Hematopoietic multipotent progenitor cell treated with erythropoietin and hydrocortisone succinate and interleukin-3 and kit ligand, for 4 days (in vitro differentiated cells): ENCODE measurements at regions not wholly inside any gene's neighbourhood (a gene's known extent, or its start where the extent isn't known, plus 50 kb on each side); places are given as distances from the start of the nearest gene placed in this dataset.
A peak's percentile ranks its signal among the peaks of the same experiment; 100 is the strongest.
"Not testable (repeated sequence)": the region's sequence is repeated elsewhere in the genome, so short reads cannot be mapped to it uniquely, and the experiment has no call there.

Source experiments
- DNase-seq: peaks from one replicate; pipeline ENCODE4 v3.0.0-alpha.2; 2015

DNA sequence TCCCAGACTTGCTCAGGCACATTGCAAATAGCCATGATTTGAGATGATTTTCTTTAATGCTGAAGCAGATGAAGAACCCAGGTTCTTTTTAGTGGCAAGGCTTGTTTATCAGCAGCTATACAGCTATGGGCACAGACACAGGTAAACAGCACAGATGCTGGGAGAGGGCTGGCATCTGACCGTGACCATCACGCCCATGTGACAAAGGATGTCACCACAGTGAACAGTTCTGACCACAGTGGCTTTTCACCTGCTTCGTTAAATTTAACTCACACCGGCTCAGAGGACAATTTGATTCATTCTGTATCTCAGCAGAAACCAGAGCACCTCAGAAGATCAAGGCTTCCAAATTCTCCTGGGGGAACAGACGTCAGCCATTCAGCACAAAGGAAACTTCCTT is 142.6 kb downstream of the CDH26 start:
- no peak for DNase-seq

GRCh38 chr20:60101201-60101890 is 143.1 kb downstream of the CDH26 start:
- no peak for DNase-seq

- no peak for DNase-seq
These were observed 143.7 kb downstream of the CDH26 start for GRCh38 chr20:60101891-60102281.

DNA sequence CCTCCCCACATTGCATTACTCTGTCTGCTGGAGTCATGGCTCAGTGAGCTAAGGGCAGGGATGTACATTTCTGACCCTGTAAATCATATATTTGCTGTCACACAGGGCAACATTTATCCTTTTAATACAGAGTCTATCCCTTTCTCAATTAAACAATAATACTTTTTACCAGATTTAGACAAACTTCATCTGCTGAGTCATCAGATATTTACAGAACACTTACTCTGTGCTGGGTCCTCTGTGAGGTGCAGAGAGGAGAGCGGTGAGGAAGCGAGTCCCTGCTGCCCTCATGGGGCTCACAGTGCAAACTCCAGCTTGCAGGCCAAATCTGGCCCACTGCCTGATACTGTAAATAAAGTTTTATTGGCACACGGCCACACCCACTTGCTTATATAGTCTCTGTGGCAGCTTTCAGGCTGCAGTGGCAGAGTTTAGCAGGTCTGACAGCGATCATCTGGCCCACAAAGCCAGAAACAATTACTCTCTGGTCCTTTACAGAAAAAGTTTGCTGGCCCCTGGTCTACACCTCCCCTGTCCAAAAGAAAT is 144.5 kb downstream of the CDH26 start:
- DNase-seq = peak; percentile 19

GRCh38 chr20:60104993-60105803 is 147.0 kb downstream of the CDH26 start:
- no peak for DNase-seq

DNA sequence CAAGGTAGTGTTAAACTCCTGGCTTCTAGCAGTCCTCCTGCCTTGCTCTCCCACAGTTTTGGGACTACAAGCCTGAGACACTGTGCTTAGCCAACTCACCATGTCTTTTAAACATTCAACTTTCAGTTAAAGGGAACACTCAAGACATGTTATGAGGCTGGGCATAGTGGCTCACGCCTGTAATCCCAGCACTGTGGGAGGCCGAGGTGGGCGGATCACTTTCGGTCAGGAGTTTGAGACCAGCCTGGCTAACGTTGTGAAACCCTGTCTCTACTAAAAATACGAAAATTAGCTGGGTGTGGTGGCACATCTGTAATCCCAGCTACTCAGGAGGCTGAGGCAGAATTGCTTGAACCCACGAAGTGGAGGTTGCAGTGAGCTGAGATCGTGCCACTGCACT is 148.0 kb downstream of the CDH26 start:
- not testable (repeated sequence) for DNase-seq

DNA sequence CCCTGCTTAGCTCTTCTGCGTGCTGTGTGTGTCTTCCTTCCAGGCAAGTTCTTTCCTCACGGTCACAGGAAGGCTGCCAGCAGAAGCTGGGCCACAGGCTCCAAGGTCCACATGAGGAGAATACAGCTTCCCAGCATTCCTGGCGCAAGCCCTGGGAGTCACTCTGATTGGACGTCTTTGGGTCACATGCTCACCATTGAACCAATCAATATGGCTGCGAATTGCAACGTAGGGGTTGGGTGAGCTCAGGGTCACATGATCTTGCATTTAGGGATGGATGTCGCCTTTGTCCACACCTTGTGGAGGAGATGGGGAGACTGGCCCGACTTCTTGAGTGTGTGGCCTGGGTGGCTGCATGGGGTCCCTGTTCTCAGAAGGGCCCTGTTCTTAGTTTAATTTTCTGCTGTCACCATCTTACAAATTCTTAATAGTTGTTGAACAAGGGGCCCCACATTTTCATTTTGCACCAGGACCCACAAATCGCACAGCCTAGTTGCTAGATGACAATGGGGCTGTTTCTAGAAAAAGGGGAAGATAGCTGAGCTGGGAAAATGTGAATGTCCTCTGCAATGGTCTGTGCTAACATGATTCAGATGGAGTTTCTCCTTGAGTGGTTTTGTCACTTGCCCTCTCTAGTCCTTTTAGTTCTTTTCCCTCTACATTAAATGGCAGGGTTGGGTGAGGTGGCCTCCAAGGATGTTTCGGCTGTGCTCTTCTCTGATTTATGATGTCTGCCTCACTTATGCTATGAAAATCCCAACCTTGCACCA is 149.6 kb downstream of the CDH26 start:
- DNase-seq = no peak

- no peak for DNase-seq
These were observed 150.2 kb downstream of the CDH26 start for GRCh38 chr20:60108397-60108796.

GRCh38 chr20:60113024-60113724 is 155.0 kb downstream of the CDH26 start:
- DNase-seq = no peak

DNA sequence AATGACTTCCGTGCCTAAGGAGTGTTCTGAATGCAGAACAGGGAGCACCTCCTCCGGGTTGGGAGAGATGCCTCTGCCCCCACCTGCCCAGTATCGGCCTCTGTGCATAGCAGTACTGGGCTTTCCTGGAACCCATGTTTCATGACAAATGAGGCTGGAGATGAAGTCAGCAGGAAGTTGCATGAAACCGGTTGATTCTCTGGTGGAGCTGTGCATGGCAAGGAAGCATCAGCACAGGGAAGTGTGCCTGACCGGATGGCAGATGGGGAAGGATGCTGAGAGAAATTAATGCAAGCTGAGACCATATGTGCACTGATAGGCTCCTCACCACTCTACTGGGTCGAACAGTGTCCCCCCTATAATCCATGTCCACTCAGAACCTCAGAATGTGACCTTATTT is 155.5 kb downstream of the CDH26 start:
- DNase-seq = no peak

- DNase-seq = no peak
These were observed 157.2 kb downstream of the CDH26 start for GRCh38 chr20:60115451-60115850.

GRCh38 chr20:60116128-60116909 is 158.1 kb downstream of the CDH26 start:
- DNase-seq = no peak

DNA sequence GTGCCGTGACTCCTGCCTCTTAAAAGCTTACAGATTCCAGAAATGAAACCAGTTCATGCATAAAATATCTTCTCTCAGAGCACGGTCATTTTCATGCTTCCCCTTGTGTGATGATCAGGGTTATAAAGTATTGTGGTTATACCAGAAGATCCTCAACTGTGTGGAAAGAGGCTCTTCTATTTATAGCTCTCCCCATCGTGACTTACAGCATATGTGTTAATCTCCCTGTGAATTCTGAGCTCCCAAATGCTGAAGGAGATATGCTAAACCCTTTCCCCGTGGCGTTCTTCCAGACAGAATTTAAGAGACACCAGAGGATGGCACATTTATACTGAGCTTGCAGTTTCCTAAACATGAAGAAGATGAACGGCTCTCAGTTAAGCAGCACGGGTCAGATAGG is 158.8 kb downstream of the CDH26 start:
- DNase-seq = peak; percentile 65

DNA sequence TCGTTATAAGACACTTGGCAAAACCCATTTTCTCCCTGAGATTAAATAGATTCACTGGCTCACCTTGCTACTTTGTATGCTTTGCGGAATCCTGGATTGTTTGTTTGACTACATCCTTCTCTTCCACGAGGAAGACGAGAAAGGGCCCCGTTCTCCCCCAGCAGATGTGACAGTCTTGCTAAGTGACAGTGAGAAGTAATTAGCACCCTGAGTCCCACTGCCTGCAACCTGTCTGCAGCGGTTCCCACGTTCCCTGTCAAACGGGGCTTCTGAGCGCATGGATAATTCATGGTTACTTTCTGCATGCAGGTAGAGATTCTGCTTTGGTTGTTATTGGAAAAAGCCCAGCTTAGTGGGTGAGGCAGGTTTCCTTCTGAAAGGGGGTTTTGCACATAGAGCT is 163.7 kb downstream of the CDH26 start:
- no peak for DNase-seq

DNA sequence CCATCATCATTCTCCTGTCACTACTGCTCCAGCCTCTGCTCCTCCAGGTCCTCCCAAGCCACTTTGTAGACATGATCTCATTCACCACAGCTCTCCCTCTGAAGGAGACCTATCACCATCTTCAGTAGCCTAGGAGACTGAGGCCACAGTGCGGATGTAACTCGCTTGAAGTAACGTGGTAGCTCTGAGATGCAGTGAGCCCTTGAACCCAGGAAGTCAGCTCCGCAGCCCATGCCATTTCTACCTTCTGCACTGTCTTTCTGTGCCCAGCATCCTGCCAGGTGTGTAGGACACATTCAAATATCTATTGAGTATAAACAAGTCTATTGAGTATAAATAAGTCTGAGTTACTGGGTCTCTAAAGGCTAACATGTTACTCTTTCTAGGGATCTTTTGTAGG is 164.4 kb downstream of the CDH26 start:
- DNase-seq = no peak

GRCh38 chr20:60123096-60123495 is 164.9 kb downstream of the CDH26 start:
- no peak for DNase-seq

DNA sequence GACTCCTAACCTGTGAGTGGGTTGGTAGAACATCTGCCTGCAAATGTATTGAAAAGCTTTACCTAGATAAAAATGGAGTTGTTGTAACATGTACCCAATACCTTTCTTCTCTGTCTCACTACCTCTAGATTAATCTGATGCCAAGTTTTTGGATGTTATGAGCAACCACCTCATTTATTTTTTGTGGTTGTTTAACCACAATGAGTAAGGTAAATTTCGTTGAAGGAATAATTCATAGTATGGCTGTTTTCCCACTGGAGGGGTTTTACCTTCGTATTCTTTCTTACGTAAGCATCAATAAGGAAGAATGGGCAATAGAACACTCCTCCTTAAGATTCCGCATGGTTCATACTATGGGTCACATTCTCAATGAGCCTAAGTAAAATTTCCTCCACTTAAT is 165.4 kb downstream of the CDH26 start:
- DNase-seq = no peak

GRCh38 chr20:60124776-60125381 is 166.7 kb downstream of the CDH26 start:
- no peak for DNase-seq

DNA sequence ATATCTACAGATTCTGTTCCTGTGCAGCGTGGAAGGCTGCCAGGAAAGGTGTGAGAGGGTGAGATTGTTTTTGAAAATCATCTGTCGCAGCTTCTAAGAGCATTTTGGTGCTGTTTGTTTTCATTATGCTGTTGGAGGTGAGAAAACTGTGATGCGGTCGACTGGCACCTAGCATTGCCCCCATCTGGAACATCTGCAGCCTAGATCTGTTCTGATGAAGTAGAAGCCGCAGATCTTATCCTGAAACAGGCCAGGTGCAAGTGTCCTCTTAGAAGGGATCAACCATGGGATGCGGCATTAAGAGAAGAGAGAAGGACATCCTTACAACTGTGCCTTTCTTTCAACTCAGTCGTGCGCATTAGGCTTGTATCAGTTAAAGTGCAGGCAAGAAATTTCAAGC is 167.3 kb downstream of the CDH26 start:
- DNase-seq = no peak

DNA sequence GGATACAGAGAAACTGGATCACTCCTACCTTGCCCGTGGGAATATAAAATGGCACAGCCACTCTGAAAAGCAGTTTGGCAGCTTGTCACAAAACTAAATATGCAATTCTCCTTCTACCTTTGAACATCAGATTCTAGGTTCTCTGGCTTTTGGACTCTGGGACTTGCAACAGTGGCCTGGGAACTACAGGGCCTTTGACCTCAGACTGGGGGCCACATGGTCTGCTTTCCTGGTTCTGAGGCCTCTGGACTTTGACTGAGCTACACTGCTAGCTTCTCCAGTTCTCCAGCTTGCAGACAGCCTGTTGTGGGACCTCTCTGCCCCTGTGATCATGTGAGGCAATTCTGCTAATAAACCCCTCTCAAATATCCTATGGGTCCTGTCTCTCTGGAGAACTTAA is 168.8 kb downstream of the CDH26 start:
- no peak for DNase-seq

- peak; percentile 75 for DNase-seq
These were observed 173.2 kb downstream of the CDH26 start for GRCh38 chr20:60131375-60131774.
